ENCODE measurements at regions not wholly inside any gene's neighbourhood (a gene's known extent, or its start where the extent isn't known, plus 50 kb on each side); places are given as distances from the start of the nearest gene placed in this dataset.

DNA sequence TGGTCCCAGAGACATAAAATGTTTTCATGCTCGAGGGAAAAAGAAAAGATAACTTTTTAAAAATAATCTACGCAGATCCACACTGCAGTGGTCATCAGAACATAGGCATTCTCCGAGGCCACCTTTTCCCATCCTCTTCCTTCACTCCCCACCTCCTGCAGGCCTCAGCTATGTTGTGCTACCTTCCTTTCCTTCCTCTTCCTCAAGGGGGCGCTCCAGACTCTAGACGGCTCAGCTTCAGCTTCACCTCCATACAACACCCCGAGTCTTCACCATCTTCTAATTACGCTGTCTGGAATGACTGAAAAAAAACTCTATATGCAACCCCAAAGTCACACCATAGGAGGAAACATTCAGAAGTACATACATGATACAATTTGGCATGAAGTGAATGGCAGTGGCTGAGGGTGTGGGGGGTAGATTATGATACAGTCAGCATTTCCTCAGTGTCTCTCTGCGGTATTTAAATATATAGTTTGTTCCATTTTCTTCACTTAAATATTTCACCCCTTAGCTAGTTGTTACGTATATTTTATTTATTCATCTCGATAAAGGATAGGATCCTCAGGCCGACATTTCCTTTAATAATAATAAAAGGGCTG is 583.6 kb downstream of the IRS1 start:
- DNase-seq (ENCODE audit: low spot score): peak; percentile 19
- TF ChIP-seq CTCF (IDR thresholded peaks at IDR 0.05; ENCODE audit: extremely low read depth, insufficient read depth, missing control alignments): peak; percentile 75
- in situ Hi-C loops (cut with MboI; ENCODE audit: low pct_unique_long_range_greater_than_20kb, low sequenced_read_pairs, unreplicated experiment): loop anchor here (25.0 kb wide), 2 partner anchors 596 to 771 kb away; no protein-coding TSS in a partner anchor

DNA sequence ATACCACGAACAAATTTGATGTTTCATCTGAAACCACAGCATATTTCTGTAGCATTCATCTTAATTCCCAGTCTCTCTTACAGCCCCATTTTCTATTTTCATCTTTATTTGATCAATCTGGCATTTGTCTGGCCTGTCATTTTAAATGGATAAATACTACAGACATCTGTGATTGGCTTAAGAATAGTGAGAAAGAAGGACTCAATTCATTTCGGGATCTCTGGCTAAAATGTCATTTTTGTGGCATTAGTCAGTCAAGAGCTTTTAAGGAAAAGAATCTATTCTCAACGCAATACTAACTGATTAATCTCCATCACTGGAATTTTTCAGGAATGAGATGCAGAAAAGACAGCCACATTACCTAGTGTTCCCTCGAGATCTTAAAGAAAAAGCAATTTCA is 585.9 kb downstream of the IRS1 start:
- no peak for TF ChIP-seq CTCF (IDR thresholded peaks at IDR 0.05; ENCODE audit: extremely low read depth, insufficient read depth, missing control alignments)
- in situ Hi-C loops (cut with MboI; ENCODE audit: low pct_unique_long_range_greater_than_20kb, low sequenced_read_pairs, unreplicated experiment): loop anchor here (25.0 kb wide), 2 partner anchors 599 to 774 kb away; no protein-coding TSS in a partner anchor
- no peak for DNase-seq (ENCODE audit: low spot score)

GRCh38 chr2:226211439-226211838 is 588.2 kb downstream of the IRS1 start:
- no peak for DNase-seq (ENCODE audit: low spot score)
- in situ Hi-C loops (cut with MboI; ENCODE audit: low pct_unique_long_range_greater_than_20kb, low sequenced_read_pairs, unreplicated experiment): loop anchor here (25.0 kb wide), 2 partner anchors 601 to 776 kb away; no protein-coding TSS in a partner anchor
- TF ChIP-seq CTCF (IDR thresholded peaks at IDR 0.05; ENCODE audit: extremely low read depth, insufficient read depth, missing control alignments): no peak

DNA sequence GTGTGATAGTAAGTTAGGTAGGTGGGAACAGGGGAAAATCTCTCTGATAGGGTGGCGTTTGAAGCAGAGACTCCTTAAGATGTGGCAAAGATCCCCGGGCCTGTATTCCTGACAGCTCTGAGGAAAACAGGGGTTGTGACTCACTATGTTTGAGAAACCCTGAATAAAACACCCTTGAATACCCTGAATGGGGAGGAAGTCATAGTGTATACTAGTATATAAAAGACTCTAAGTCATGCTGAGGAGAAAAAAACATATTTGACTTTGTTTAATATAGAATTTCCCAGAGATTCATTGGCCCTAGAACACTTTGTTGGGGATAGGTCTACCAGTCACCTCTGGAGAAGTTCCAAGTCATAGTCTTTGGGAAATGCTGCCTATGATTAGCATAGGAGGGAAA is 590.9 kb downstream of the IRS1 start:
- TF ChIP-seq CTCF (IDR thresholded peaks at IDR 0.05; ENCODE audit: extremely low read depth, insufficient read depth, missing control alignments): no peak
- no peak for DNase-seq (ENCODE audit: low spot score)
- in situ Hi-C loops (cut with MboI; ENCODE audit: low pct_unique_long_range_greater_than_20kb, low sequenced_read_pairs, unreplicated experiment): loop anchor here (25.0 kb wide), 2 partner anchors 604 to 779 kb away; no protein-coding TSS in a partner anchor

- no peak for DNase-seq (ENCODE audit: low spot score)
- in situ Hi-C loops (cut with MboI; ENCODE audit: low pct_unique_long_range_greater_than_20kb, low sequenced_read_pairs, unreplicated experiment): loop anchor here (25.0 kb wide), 2 partner anchors 605 to 780 kb away; no protein-coding TSS in a partner anchor
- TF ChIP-seq CTCF (IDR thresholded peaks at IDR 0.05; ENCODE audit: extremely low read depth, insufficient read depth, missing control alignments): no peak
Observed at GRCh38 chr2:226207671-226208070, 591.9 kb downstream of the IRS1 start.

GRCh38 chr2:226199555-226199954 is 600.1 kb downstream of the IRS1 start:
- in situ Hi-C loops (cut with MboI; ENCODE audit: low pct_unique_long_range_greater_than_20kb, low sequenced_read_pairs, unreplicated experiment): no loop called here
- TF ChIP-seq CTCF (IDR thresholded peaks at IDR 0.05; ENCODE audit: extremely low read depth, insufficient read depth, missing control alignments): no peak
- no peak for DNase-seq (ENCODE audit: low spot score)
